HG02870 (cell line): ENCODE measurements at regions not wholly inside any gene's neighbourhood (a gene's known extent, or its start where the extent isn't known, plus 50 kb on each side); places are given as distances from the start of the nearest gene placed in this dataset.

Source experiments
- ATAC-seq: cut with Tn5 transposase; IDR thresholded peaks from one replicate; pipeline ENCODE4 v1.9.1; 2021; ENCODE audit warnings: mild to moderate bottlenecking, moderate library complexity; ENCODE audit not compliant: unreplicated experiment

DNA sequence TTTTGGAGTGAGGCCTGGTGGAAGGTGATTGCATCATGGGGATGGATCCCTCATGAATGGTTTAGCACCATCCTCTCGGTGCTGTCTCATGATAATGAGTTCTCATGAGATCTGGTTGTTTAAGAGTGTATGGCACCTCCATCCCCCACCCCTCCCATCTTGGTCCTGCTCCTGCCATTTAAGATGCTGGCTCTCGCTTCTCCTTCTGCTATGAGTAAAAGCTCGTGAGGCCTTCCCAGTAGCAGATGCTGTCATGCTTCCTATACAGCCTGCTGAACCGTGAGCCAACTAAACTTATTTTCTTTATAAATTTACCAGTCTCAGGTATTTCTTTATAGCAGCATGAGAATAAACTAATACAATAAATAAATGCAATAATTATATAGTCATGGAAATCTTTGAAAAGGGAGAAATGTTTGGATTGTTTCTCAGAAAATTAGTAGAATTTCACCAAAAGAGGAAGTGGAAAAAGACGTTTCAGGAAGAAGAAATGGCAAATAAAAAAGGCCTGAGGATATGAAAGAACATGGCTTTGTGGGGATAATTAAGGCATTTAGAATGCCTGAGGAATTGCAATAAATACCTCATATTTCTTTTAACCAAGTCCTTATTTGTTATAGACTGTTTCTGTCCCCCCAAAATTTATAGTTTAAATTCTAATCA, 451.2 kb upstream of the ADGRL4 start:
- ATAC-seq, result no peak

GRCh38 chr1:79448426-79448825, 441.9 kb upstream of the ADGRL4 start:
- ATAC-seq, result no peak

DNA sequence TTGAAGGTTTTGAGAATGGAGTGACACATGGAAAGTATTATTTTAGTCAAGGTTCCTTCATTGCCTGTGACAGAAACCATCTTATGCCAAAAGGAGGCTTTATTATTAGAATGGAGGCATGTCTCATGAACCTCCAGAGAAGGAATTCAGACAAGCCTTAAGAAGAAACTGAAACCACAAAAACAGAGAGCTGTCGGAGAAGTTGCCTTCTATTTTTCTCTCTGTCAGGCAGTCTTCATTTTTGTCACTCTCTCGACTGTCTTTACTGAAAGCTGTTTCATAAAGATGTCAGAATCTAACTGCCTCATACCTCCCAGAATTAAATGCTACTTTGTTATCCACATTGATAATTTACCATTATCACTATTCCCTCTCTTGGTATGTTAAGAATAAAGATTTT, 434.7 kb upstream of the ADGRL4 start:
- no peak for ATAC-seq

GRCh38 chr1:79437540-79437939, 431.0 kb upstream of the ADGRL4 start:
- no peak for ATAC-seq

- ATAC-seq, result no peak
Observed at GRCh38 chr1:79431340-79431739, 424.8 kb upstream of the ADGRL4 start.

DNA sequence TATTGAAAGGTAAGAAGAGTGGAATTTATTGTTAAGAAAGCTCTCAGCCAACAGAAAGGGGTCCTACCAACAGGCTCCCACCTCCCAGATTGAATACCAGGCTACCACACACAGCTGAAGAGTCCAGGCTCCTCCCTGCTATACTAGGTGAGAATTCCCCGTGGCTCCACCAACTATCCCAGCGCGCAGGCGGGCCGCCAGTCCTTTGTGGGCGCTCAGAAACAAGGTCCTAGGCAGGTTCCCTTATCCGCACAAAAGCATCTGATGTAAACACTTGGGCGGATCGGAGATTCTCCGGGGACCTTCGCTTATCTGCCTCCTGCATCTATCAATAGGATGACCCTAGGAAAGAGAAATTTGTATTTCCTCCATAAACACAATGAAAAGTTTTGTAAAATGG, 423.9 kb upstream of the ADGRL4 start:
- ATAC-seq, result no peak

DNA sequence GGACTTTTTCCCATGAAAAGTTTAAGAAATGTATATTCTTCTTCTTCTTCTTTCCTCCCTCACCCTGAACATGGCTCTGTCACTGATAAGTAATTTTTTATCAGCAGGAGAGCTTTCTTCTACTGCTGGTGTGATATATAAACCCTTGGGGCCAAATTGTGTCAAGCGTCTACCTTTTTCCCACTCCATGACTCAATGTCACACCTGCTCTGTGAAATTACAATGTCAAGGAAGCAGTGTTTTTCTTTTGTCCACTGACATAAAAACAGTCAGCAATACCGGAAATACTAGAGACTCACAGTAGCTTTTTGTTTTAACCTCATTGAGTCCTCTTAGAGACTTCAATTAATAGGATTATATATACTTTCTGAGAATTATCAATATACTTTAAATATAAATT, 416.2 kb upstream of the ADGRL4 start:
- no peak for ATAC-seq

DNA sequence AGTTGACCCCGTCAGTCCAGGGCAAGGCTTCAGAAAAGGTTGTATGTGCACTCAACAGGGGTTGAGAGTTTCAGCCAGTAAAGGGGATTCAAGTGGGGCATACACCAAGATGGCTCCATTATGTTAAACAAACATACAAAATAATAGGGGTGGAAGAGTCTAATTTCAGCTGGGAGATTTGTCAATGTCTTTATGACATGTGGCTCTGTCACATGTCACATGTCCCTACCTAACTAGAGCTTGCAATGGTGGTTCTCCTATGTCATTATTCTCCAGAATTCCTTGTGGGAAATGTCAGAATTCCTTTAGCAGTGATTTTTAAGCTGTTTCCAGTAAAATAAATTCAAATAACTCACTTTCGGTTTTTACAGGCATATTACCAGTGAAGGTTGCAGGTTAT, 392.0 kb upstream of the ADGRL4 start:
- no peak for ATAC-seq

DNA sequence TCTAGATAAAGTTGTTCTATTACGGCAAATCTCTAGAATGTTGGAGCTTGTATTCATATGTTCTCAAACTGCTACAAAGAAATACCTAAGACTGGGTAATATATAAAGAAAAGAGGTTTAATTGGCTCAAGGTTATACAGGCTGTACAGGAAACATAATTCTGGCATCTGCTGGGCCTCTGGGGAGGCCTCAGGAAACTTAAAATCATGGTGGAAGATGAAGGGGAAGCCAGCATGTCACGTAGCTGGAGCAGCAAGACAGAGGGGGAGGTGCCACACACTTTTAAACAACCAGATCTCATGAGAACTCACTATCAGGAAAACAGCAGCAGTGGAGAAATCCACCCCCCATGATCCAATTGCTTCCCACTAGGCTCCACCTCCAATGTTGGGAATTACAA, 390.4 kb upstream of the ADGRL4 start:
- ATAC-seq, result no peak

DNA sequence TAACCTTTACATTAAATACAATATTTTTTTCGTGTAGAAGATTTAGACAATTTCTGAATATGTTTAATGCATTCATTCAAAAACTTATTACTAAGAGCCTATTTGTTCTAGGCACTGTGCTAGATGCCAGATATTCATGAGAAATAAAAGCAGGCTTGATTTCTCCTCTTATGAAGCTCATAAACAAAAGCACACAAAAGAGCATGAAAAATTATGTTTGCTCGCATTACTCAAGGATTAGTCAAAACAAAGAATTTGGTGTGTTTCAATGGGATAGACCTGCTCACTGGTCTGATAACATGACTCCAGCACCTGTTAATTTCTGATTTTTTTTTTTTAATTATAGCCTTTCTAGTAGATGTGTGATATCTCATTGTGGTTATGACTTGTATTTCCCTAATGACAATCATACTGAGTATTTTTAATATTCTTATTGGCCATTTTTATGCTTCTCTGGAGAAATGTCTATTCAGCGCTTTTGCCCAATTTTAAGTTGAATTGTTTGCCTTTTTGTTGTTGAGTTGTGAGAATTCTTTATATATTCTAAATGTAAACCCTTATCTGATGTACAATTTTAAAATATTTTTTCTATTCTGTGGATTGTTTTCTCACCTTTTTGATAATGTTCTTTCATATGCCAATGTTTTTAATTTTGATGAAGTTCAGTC, 382.3 kb upstream of the ADGRL4 start:
- no peak for ATAC-seq

DNA sequence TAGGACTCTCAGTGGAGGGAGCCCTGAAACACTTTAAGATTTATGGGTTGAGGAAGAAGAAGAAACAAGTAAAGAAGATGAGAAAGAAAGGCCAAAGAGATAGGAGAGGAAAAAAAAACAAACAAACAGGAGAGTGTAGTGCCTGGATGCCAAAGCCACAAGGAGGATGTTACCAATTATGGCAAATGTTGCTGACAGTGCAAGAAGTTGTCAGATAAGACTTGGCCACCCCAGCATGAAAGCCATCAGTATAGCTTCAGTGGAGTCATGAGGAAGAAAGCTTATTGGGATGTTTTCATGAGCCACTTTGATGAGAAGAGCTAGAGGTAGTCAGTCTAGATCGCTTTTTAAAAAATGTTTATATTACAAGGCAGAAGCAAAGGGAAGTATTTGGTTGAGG, 380.2 kb upstream of the ADGRL4 start:
- no peak for ATAC-seq

GRCh38 chr1:79380078-79380477, 373.5 kb upstream of the ADGRL4 start:
- ATAC-seq, result no peak

DNA sequence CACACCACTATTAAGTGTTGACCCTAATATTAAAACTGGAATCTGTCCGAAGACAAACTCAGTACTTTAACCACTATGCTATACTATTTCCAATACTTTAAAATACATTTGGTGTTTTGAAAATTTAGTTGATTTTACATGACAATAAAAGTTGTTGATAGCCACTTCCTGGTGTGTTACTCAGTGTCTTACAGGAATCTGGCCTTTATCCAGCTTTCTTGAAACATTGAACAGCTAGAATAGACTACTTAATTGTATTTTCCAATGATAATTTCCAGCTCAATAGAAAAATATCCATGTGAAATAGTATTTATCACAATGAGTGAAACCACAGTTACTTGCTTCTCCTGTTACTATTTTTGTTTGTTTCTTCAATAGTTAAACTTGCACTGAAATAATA, 369.6 kb upstream of the ADGRL4 start:
- ATAC-seq, result no peak

DNA sequence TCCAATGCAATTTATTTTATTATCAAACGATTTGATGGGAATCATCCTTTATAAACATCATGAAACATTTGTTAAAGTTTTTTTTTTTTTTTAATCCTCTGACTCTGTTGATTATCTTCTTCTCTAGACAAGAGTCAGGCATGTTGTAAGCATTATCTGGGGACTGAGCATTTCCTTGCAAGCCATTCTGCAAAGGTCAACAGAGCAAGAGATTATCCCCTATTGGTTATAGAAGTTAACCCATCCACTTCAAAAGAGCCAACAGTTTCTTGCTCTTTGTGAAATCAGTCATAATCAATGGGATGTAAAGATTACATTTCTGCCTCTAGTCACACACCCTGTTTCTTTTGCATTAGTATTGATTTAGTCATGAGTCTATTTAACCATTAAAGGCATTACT, 368.8 kb upstream of the ADGRL4 start:
- no peak for ATAC-seq

GRCh38 chr1:79374397-79374796, 367.9 kb upstream of the ADGRL4 start:
- no peak for ATAC-seq

GRCh38 chr1:79373481-79374125, 367.1 kb upstream of the ADGRL4 start:
- no peak for ATAC-seq

DNA sequence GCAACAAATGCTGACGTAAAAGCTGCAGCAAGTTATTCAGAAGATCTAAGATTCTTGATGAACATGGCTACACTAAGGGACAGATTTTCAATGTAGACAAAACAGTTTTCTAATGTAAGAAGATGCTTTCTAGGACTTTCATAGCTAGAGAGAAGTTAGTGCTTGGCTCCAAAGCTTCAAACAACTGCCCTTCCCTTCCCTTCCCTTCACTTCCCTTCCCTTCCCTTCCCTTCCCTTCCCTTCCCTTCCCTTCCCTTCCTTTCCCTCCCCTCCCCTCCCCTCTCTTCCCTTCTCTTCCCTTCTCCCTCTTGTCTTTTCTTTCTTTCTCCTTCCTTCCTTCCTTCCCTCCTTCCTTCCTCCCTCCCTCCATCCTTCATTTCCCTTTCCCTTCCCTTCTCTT, 365.3 kb upstream of the ADGRL4 start:
- no peak for ATAC-seq

DNA sequence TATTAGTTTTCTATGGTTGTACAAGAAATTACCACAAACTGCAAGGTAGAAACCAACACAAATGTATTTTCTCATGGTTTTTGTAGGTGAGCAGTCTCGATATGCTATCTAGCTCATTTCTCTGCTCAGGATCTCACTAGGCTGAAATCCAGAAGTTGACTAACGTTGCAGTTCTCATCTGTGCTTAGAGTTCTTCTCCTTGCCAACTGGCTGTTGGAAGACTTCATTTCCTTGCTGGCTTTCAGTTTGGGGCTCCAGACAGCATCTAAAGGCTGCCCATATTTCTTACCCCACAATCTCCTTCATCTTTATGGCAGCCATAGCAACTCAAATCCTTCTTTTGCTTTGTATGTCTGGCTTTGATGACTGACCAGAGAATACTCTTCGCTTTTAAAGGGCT, 362.6 kb upstream of the ADGRL4 start:
- ATAC-seq, result no peak

GRCh38 chr1:79364896-79365295, 358.4 kb upstream of the ADGRL4 start:
- ATAC-seq, result no peak

GRCh38 chr1:79363430-79363829, 356.9 kb upstream of the ADGRL4 start:
- no peak for ATAC-seq

DNA sequence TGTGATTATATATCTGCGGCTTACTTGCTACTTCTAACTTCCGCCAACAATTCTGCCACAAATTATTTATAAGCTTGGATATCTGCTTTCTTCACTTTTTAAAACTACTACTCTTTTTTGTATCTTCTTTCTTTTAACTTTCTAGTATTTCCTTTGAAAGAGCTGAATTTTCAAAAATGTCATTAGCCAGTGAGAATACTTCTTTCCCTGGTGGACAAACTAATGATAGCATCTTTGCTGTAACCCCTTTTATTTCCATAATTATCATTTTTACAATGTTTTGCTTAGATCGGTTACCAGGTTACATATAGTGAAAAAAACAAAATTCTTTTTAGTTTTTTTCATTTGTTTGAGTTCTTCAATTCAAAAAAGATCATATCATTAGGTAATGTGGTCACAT, 355.9 kb upstream of the ADGRL4 start:
- ATAC-seq, result no peak

GRCh38 chr1:79355090-79355489, 348.6 kb upstream of the ADGRL4 start:
- no peak for ATAC-seq
